WTC11 (cell line): ENCODE measurements at regions not wholly inside any gene's neighbourhood (a gene's known extent, or its start where the extent isn't known, plus 50 kb on each side); places are given as distances from the start of the nearest gene placed in this dataset.

Experiments used
- ATAC-seq: fragments of 200-7000 bp; cut with Tn5 transposase; 2 replicates; pipeline ENCODE4 v1.10.0; 2021; ENCODE audit warnings: mild to moderate bottlenecking, moderate library complexity
- CTCF ChIA-PET: fragments of 300-600 bp; sonication (Branson Sonifier 250); formaldehyde crosslinking; loops from one replicate; lab custom pipeline; 2021; ENCODE audit warnings: antibody characterized with exemption; lab: Charles Lee
- POLR2A ChIA-PET: fragments of 350-600 bp; sonication (Branson Sonifier 250); formaldehyde crosslinking; loops from one replicate; lab custom pipeline; 2021; ENCODE audit warnings: antibody characterized with exemption; lab: Charles Lee
- DNase-seq: peaks from one replicate; pipeline ENCODE4 v3.0.0; 2021; ENCODE audit warnings: low spot score
- H3K27ac Mint-ChIP-seq: 2 replicates; pipeline ENCODE4 v1.8.0; 2021; ENCODE audit warnings: mixed read lengths
- H3K27me3 Mint-ChIP-seq: 2 replicates; pipeline ENCODE4 v1.8.0; 2021; ENCODE audit warnings: low read depth, mild to moderate bottlenecking, moderate library complexity, mixed read lengths
- H3K36me3 Mint-ChIP-seq: 2 replicates; pipeline ENCODE4 v1.8.0; 2021; ENCODE audit warnings: mixed read lengths
- H3K4me1 Mint-ChIP-seq: 2 replicates; pipeline ENCODE4 v1.8.0; 2022; ENCODE audit warnings: mixed read lengths
- H3K4me3 Mint-ChIP-seq: 2 replicates; pipeline ENCODE4 v1.8.0; 2021; ENCODE audit warnings: mild to moderate bottlenecking, moderate library complexity, mixed read lengths
- H3K9me3 Mint-ChIP-seq: 2 replicates; pipeline ENCODE4 v1.8.0; 2021; ENCODE audit warnings: mixed read lengths
- CBFB ChIP-seq: sonication (generic); formaldehyde crosslinking; IDR thresholded peaks from 2 replicates; pipeline ENCODE4 v1.8.1; 2022; ENCODE audit warnings: mild to moderate bottlenecking, low read depth, missing genetic modification reagents
- CREB1 ChIP-seq: sonication (generic); formaldehyde crosslinking; IDR thresholded peaks from 2 replicates; pipeline ENCODE4 v1.8.0; 2023; ENCODE audit warnings: mild to moderate bottlenecking, missing genetic modification reagents
- CREM ChIP-seq: sonication (generic); formaldehyde crosslinking; IDR thresholded peaks from 2 replicates; pipeline ENCODE4 v1.8.1; 2022; ENCODE audit warnings: mild to moderate bottlenecking, missing genetic modification reagents, moderate library complexity
- GTF2I ChIP-seq: fragments of 250-450 bp; sonication (Bioruptor Pico); conservative IDR thresholded peaks from 2 replicates; pipeline ENCODE4 v1.4.0; 2021; ENCODE audit warnings: mild to moderate bottlenecking
- JUN ChIP-seq: sonication (generic); formaldehyde crosslinking; IDR thresholded peaks from 2 replicates; pipeline ENCODE4 v1.8.0; 2023; ENCODE audit warnings: mild to moderate bottlenecking, missing genetic modification reagents
- MXD4 ChIP-seq: fragments of 250-450 bp; sonication (Bioruptor Pico); IDR thresholded peaks from 2 replicates; pipeline ENCODE4 v1.8.0; 2021; ENCODE audit warnings: mild to moderate bottlenecking, moderate library complexity, borderline replicate concordance
- PRRX2 ChIP-seq: fragments of 250-450 bp; sonication (Bioruptor Pico); IDR thresholded peaks from 2 replicates; pipeline ENCODE4 v1.8.0; 2021; ENCODE audit warnings: mild to moderate bottlenecking
- RELA ChIP-seq: sonication (generic); formaldehyde crosslinking; IDR thresholded peaks from 2 replicates; pipeline ENCODE4 v1.8.1; 2022; ENCODE audit warnings: missing genetic modification reagents, mild to moderate bottlenecking, borderline replicate concordance
- SP1 ChIP-seq: sonication (generic); formaldehyde crosslinking; conservative IDR thresholded peaks from 2 replicates; pipeline ENCODE4 v1.8.1; 2022; ENCODE audit warnings: missing genetic modification reagents
- TEAD1 ChIP-seq: sonication (generic); formaldehyde crosslinking; IDR thresholded peaks from 2 replicates; pipeline ENCODE4 v1.8.0; 2022; ENCODE audit warnings: mild to moderate bottlenecking, missing genetic modification reagents
- TP53 ChIP-seq: sonication (generic); formaldehyde crosslinking; IDR thresholded peaks from 2 replicates; pipeline ENCODE4 v1.8.1; 2023; ENCODE audit warnings: mild to moderate bottlenecking, missing genetic modification reagents
- ZNF138 ChIP-seq: sonication (generic); formaldehyde crosslinking; conservative IDR thresholded peaks from 2 replicates; pipeline ENCODE4 v1.8.1; 2022; ENCODE audit warnings: mild to moderate bottlenecking, moderate library complexity, missing genetic modification reagents
- ZNF219 ChIP-seq: sonication (generic); formaldehyde crosslinking; IDR thresholded peaks from 2 replicates; pipeline ENCODE4 v1.8.0; 2023; ENCODE audit warnings: missing genetic modification reagents, mild to moderate bottlenecking, borderline replicate concordance
- ZNF396 ChIP-seq: fragments of 250-450 bp; sonication (Bioruptor Pico); IDR thresholded peaks from 2 replicates; pipeline ENCODE4 v1.8.0; 2021; ENCODE audit warnings: mild to moderate bottlenecking, moderate library complexity, borderline replicate concordance
- ZNF423 ChIP-seq: fragments of 250-450 bp; sonication (Bioruptor Pico); IDR thresholded peaks from 2 replicates; pipeline ENCODE4 v2.1.2; 2022; ENCODE audit warnings: mild to moderate bottlenecking, moderate library complexity
- TF ChIP-seq, protein P1 (sequence below): fragments of 250-450 bp; sonication (Bioruptor Pico); IDR thresholded peaks from 2 replicates; pipeline ENCODE4 v2.1.2; 2022; ENCODE audit warnings: mild to moderate bottlenecking, moderate library complexity
- TF ChIP-seq, protein P2 (sequence below): sonication (generic); formaldehyde crosslinking; IDR thresholded peaks from 2 replicates; pipeline ENCODE4 v1.8.1; 2022; ENCODE audit warnings: low read depth, missing genetic modification reagents, borderline replicate concordance
- TF ChIP-seq, protein P3 (sequence below): sonication (generic); formaldehyde crosslinking; IDR thresholded peaks from 2 replicates; pipeline ENCODE4 v1.8.0; 2022; ENCODE audit warnings: missing genetic modification reagents
- TF ChIP-seq, protein P4 (sequence below): sonication (generic); formaldehyde crosslinking; IDR thresholded peaks from 2 replicates; pipeline ENCODE4 v1.8.1; 2023; ENCODE audit warnings: mild to moderate bottlenecking, moderate library complexity, missing genetic modification reagents
- TF ChIP-seq, protein P5 (sequence below): sonication (generic); formaldehyde crosslinking; IDR thresholded peaks from 2 replicates; pipeline ENCODE4 v1.8.1; 2022; ENCODE audit warnings: mild to moderate bottlenecking, moderate library complexity, missing genetic modification reagents

DNA sequence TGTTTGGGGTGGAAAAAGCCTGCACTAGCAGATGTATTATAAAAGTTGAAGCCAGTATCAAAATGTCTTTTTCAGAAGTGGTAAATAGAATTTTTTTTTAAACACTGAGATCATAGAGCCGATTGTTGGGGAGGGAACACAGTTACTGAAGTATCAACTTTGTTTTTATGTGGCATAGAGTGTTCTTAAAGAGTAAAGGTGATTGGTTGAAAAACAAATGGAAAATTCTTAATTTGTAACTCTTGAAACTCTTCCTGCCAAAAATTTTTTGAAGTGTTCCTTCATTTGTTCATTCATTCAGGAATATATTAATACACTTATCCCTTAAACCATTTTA lies 83.3 kb downstream of the DISP1 start:
- DNase-seq, result no peak
- no peaks in the 10 kb centered on the region for H3K9me3 Mint-ChIP-seq
- H3K4me3 Mint-ChIP-seq, result no peak overlapping the region
- TF ChIP-seq ZNF219 (CRISPR knock-in tag) (no peak), MXD4 (no peak), PRRX2 (no peak), ZNF423 (CRISPR knock-in tag) (no peak), GTF2I (CRISPR knock-in tag) (no peak), TEAD1 (CRISPR knock-in tag) (no peak), CREM (CRISPR knock-in tag) (no peak), CBFB (CRISPR knock-in tag) (no peak), RELA (no peak)
- TF ChIP-seq, protein P1, sequence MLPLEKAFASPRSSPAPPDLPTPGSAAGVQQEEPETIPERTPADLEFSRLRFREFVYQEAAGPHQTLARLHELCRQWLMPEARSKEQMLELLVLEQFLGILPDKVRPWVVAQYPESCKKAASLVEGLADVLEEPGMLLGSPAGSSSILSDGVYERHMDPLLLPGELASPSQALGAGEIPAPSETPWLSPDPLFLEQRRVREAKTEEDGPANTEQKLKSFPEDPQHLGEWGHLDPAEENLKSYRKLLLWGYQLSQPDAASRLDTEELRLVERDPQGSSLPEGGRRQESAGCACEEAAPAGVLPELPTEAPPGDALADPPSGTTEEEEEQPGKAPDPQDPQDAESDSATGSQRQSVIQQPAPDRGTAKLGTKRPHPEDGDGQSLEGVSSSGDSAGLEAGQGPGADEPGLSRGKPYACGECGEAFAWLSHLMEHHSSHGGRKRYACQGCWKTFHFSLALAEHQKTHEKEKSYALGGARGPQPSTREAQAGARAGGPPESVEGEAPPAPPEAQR, result no peak
- TF ChIP-seq, protein P2, sequence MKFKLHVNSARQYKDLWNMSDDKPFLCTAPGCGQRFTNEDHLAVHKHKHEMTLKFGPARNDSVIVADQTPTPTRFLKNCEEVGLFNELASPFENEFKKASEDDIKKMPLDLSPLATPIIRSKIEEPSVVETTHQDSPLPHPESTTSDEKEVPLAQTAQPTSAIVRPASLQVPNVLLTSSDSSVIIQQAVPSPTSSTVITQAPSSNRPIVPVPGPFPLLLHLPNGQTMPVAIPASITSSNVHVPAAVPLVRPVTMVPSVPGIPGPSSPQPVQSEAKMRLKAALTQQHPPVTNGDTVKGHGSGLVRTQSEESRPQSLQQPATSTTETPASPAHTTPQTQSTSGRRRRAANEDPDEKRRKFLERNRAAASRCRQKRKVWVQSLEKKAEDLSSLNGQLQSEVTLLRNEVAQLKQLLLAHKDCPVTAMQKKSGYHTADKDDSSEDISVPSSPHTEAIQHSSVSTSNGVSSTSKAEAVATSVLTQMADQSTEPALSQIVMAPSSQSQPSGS (CRISPR knock-in tag), result no peak
- TF ChIP-seq, protein P3, sequence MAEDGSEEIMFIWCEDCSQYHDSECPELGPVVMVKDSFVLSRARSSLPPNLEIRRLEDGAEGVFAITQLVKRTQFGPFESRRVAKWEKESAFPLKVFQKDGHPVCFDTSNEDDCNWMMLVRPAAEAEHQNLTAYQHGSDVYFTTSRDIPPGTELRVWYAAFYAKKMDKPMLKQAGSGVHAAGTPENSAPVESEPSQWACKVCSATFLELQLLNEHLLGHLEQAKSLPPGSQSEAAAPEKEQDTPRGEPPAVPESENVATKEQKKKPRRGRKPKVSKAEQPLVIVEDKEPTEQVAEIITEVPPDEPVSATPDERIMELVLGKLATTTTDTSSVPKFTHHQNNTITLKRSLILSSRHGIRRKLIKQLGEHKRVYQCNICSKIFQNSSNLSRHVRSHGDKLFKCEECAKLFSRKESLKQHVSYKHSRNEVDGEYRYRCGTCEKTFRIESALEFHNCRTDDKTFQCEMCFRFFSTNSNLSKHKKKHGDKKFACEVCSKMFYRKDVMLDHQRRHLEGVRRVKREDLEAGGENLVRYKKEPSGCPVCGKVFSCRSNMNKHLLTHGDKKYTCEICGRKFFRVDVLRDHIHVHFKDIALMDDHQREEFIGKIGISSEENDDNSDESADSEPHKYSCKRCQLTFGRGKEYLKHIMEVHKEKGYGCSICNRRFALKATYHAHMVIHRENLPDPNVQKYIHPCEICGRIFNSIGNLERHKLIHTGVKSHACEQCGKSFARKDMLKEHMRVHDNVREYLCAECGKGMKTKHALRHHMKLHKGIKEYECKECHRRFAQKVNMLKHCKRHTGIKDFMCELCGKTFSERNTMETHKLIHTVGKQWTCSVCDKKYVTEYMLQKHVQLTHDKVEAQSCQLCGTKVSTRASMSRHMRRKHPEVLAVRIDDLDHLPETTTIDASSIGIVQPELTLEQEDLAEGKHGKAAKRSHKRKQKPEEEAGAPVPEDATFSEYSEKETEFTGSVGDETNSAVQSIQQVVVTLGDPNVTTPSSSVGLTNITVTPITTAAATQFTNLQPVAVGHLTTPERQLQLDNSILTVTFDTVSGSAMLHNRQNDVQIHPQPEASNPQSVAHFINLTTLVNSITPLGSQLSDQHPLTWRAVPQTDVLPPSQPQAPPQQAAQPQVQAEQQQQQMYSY, result no peak
- TF ChIP-seq, all 79 proteins: peak for 0
- Mint-ChIP-seq H3K27ac (no peak overlapping the region), H3K36me3 (0 out of 2 replicates have a peak, but pooled peaks cover 3% of the 10 kb centered on the region), H3K4me1 (peaks cover 8% of the 10 kb centered on the region; the same call in 1 of the 2 replicates), H3K27me3 (no peaks in the 10 kb centered on the region)
- ChIA-PET CTCF (no interaction called here), POLR2A (no interaction called here)
- ATAC-seq, result no peak

DNA sequence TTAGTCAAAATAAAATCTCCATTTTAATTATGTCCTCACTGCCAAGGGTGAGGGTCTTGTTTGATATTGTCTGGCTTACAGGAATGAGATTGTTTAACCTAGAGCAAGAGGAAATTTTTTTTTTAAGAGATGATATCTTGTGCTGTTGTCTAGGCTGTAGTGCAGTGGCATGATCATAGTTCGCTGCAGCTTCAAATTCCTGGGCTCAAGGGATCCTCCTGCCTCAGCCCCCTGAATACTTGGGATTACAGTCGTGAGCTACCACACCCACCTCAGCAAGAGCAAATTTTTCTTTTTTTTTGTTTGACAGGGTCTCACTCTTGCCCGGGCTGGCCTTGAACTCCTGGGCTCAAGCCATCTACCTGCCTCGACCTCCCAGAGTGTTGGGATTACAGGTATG lies 84.6 kb downstream of the DISP1 start:
- DNase-seq (no peak), ATAC-seq (no peak)
- CTCF ChIA-PET, result interaction anchor here (0.8 kb wide), 1 partner anchor 191 kb away, joined by 3 read pairs; no protein-coding TSS in a partner anchor
- TF ChIP-seq, protein P1, result no peak
- no peak for TF ChIP-seq TP53
- no peak for TF ChIP-seq CREB1 (CRISPR knock-in tag)
- TF ChIP-seq TEAD1 (CRISPR knock-in tag), result no peak
- TF ChIP-seq, protein P4, sequence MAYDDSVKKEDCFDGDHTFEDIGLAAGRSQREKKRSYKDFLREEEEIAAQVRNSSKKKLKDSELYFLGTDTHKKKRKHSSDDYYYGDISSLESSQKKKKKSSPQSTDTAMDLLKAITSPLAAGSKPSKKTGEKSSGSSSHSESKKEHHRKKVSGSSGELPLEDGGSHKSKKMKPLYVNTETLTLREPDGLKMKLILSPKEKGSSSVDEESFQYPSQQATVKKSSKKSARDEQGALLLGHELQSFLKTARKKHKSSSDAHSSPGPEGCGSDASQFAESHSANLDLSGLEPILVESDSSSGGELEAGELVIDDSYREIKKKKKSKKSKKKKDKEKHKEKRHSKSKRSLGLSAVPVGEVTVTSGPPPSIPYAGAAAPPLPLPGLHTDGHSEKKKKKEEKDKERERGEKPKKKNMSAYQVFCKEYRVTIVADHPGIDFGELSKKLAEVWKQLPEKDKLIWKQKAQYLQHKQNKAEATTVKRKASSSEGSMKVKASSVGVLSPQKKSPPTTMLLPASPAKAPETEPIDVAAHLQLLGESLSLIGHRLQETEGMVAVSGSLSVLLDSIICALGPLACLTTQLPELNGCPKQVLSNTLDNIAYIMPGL (CRISPR knock-in tag), result no peak
- no peak for TF ChIP-seq JUN (CRISPR knock-in tag)
- no peak for TF ChIP-seq SP1 (CRISPR knock-in tag)
- TF ChIP-seq, protein P3, result no peak
- no peak for TF ChIP-seq ZNF396
- TF ChIP-seq, protein P5, sequence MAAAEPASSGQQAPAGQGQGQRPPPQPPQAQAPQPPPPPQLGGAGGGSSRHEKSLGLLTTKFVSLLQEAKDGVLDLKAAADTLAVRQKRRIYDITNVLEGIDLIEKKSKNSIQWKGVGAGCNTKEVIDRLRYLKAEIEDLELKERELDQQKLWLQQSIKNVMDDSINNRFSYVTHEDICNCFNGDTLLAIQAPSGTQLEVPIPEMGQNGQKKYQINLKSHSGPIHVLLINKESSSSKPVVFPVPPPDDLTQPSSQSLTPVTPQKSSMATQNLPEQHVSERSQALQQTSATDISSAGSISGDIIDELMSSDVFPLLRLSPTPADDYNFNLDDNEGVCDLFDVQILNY (CRISPR knock-in tag), result no peak
- TF ChIP-seq ZNF138 (CRISPR knock-in tag), result no peak
- Mint-ChIP-seq H3K4me1 (peaks cover 8% of the 10 kb centered on the region; the same call in 1 of the 2 replicates), H3K4me3 (no peak overlapping the region), H3K9me3 (no peaks in the 10 kb centered on the region), H3K27ac (no peak overlapping the region), H3K27me3 (no peaks in the 10 kb centered on the region), H3K36me3 (no peaks in the 10 kb centered on the region)
- POLR2A ChIA-PET, result no interaction called here
